Hematopoietic multipotent progenitor cell treated with erythropoietin and hydrocortisone succinate and interleukin-3 and kit ligand, for 15 days (in vitro differentiated cells): ENCODE measurements at regions not wholly inside any gene's neighbourhood (a gene's known extent, or its start where the extent isn't known, plus 50 kb on each side); places are given as distances from the start of the nearest gene placed in this dataset.
A peak's percentile ranks its signal among the peaks of the same experiment; 100 is the strongest.
"Not testable (repeated sequence)": the region's sequence is repeated elsewhere in the genome, so short reads cannot be mapped to it uniquely, and the experiment has no call there.

Experiments used
- DNase-seq: peaks from one replicate; pipeline ENCODE4 v3.0.0-alpha.2; 2015; ENCODE audit warnings: low spot score

DNA sequence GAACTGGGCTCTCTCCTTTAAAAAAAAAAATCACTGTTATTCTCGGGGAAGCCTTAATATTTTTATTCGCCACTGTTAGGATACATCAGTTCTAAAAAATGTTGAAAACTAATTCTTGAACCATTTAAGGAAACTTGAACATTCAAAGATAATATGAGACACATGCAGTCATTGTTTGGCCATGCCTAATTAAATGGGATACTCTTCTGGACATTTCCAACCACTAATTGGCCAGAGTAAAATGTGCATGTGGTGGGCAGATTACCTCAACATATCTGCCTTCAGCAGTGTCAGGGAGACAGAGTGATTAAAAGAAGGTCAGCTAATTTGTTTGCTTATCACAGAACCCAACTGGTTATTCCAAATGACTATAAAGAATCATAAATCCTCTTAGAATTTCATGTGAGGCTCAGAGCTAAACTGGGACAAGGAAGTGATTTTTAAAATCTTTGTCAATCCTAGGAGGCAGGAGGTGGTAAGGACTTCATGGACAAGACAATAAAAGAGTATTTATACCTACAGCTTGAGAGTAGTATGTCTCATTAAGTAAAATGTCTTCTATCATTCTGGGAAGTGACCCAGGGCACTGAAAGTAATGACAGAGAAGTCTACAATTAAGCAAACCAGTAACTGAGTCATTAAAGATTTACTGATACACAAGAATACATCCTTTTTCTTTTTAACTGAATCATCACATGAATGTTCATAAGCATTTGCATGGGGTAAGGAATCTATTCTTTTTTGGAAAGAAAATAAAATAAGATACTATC lies 242.9 kb upstream of the TRPM3 start:
- no peak for DNase-seq

DNA sequence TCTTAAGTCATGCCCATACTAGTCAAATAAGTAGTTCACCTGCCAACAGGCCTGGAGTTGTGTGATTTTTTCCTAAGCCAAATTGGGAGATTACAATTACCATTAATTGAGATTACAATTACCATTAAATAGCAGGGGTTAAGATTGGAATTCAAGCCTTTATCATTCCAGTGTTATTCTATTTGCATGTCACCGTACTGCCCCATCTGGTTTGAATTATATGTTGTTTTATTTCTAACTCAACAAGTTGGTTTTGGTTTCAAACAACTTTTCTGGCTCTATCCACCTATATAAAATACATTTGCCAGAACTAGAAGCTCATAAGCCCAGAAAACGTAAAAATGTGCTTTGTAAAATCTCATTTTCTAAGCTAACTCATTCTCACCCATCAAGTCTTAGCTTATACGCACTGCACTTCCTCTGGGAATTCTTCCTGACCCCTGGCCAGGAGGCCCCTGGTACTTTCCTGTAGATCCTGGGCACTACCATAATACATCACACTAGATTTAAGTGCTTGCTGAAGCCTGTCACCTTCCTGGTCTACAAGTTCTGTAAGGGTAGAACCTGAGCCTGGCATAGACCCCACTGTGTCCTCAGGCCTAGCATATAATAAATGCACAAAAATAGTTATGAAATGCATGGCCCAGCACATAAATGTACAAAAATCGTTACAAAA lies 242.0 kb upstream of the TRPM3 start:
- DNase-seq, result no peak

DNA sequence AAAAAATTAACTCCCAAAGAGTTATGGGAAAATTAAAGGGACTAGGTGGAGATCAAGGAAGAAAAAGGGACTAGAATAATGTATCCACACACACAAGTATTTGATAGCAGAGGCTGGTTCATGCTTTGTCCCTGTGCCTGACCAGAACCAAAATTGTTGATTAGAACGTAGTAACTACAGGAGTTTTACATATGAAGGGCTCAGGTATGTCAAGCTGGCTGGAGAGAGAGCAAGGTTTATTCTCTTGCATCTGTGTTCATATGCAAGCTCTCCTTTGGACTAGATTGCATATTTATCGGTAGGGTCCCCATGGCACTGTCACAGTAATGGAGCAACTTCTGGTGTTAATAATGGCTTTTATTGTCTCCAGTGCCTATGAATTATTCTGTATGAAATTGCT lies 239.9 kb upstream of the TRPM3 start:
- no peak for DNase-seq

DNA sequence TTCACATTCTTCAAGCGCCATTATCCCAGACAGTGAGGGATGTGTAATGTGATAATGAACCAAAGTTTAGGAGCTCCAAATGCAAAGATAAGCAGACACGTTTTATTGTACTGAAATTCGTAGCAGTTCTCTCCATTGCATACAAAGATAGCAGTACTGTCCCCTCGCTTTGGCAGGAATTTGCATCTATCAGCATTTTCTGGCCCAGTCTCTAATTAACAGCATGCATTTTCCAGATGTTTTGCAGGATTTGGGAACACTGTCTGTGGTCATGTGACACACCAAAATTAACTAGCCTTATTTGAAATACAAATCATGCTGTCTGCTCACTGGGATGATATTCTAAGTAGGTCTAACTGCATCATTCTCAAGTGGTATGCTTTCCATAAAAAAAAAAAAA lies 235.9 kb upstream of the TRPM3 start:
- DNase-seq, result no peak

DNA sequence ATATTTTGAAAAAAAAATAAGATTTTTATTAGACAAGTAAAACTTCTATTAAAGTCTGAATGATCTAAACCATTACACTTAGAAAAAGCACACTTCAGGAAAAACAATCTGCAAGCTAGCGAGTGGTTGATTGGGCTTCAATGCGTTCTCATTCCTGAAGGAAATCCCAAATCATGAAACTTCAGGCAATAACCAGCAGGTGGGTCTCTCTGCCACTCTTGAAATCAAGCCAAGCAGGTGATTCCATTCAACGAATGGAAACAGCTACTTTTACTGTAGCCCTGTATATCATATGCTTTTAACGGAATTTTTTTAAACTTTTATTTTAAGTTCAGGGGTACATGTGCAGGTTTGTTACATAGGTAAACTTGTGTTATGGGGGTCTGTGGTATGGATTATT lies 234.5 kb upstream of the TRPM3 start:
- DNase-seq, result no peak

DNA sequence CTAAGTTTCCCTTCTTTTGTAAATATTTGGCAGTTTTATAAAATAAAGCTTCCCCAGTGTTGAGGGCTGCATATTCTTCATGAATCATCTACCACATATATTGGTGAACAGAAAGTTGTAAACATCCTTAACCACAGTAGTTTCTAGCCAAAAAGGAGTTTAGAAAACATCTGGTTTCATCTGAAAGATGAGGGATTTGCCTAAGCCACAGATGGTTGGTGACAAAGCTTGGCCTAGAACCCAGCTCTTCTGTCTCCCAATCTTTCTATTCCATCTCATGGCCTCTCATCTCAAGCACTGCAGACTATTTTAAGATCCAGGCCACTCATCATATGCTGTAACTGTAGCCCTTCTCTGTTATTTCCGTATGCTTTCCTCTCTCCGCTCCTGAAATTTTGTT lies 232.3 kb upstream of the TRPM3 start:
- DNase-seq, result no peak

DNA sequence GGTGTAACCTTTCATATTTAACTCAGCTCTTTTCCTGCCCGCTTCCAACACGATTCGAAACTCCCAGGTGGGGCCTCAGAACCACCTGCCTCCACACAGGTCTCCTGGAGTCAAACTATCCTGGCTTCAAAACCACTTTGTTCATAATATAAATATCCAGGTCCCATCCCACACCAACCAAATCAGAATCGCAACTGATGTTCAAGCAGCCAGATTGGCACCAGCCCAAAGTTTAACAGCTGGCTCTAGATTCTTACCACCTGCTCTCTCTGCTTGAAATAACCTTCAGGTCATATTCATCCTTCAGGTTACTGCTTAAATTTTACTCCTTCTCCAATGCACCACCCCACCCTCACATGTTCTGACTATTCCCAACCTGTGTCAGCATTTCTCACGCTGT lies 231.4 kb upstream of the TRPM3 start:
- no peak for DNase-seq

DNA sequence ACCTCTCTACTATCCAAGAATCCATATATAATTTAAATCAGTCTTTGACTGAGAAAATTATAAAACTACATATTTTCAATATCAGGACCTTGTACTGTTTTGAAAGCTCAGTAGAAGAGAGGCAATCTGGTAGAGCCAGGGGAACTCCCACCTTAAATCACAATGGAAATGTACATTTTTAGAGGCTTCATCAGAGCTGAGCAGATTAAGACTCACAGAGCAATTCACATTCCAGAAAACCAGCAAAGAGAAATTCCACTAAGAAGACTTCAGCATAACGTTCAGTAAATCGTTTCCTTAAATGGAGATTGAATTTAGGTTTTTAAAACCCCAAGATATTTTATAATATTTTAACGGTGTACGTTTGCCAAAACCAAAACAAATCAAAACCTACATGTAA lies 227.8 kb upstream of the TRPM3 start:
- no peak for DNase-seq

DNA sequence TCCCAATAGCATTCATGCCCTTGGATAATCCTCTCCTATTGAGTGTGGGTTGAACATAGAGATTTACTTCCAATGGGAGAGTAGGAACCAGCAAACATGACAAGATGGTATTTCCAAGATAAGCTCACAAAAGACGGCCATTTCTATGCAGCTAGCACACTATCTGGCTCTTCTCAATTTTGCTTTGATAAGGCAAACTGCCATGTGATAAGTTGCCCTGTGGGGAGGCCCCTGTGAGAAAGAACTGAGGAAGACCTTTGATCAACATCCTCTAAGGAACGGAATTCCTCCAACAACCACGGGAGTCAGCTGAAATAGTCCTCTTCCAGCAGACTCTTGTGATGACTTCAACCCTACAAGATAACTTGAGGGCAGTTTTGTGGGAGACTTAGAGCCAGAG lies 211.9 kb upstream of the TRPM3 start:
- DNase-seq, result no peak

DNA sequence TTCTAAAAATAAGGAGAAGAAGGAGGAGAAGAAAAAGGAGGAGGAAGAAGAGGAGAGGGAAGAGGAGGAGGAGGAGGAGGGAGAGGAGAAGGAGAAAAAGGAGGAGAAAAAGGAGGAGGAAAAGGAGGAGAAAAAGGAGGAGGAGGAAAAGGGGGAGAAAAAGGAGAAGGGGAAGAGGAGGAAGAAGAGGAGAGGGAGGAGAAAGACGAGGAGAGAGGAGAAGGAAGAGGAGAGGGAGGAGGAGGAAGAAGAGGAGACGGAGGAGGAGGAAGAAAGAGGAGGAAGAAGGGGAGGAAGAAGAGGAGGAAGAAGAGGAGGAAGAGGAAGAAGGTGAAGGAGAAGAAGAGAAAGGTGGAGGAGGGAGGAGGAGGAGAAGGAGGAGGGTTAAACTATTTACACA lies 210.2 kb upstream of the TRPM3 start:
- no peak for DNase-seq

DNA sequence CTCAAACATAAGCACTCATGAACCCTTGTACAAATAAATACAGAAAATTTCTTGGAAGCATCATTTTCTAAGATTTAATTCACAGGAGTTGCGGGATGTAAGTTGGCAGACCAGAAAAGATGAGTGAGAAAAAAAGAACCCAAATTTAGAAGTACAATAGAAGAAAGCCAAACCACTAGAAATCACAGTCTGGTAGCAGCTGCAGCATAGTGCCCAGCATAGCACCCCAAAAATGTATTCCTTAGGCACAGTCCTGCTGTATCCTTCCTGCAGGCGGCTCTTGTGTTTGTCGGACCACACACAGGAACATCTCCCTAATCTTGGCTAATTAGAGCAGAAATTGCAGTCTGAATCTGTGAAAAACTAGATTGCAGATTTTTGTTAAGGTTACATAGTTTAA lies 208.5 kb upstream of the TRPM3 start:
- DNase-seq, result no peak

DNA sequence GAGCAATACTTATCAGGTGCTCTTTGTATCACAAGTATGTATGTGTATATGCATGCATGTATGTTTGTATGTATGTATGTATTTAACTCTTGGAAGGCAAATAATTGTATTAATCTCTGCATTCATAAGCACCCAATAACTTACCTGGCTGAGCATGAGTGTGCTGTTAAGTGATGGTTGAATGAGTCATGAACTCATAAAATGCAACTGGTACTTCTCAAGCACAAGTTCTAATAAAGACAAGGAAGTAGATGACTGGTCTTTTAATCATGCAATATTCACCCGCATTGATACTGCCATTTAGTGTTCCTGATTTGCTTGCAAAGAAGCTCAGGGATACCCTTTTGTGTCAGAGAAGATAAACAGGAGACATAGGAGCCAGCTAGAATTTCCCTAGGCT lies 204.9 kb upstream of the TRPM3 start:
- no peak for DNase-seq

DNA sequence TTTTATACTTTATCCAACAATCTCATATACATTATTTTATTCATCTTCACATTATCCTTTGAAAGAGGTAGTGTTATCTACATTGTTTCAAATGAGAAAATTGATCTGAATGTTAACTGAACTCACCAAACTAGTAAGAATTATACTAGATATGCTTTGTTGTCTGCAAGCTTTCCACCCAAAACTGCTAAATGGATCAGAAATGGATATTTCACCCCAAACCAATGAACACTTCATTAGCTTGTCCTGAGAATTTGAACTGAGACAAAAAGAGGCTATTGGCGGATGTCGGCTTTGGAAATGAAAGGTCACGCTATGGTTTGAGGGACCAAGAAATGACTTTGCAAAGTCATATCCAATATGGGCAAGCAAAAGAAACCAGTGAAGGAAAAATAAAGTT lies 201.9 kb upstream of the TRPM3 start:
- DNase-seq, result no peak

DNA sequence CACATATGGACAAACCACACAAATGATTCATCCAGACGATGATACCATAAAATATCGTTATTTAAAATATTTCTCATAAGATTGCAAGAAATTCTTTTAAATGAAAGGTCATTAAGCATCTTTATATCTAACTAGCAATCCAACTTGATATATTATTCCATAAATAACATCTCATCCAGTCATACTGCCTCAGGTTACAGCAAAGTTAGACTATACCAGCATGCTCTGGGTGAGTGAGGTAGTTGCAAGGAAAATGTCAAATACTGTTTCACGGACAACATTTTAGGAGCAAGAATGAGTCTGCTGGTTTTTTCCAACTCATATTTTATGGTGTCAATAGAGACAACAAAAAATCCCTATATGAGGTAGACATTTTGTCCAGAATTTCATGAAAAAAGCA lies 200.9 kb upstream of the TRPM3 start:
- DNase-seq, result no peak

DNA sequence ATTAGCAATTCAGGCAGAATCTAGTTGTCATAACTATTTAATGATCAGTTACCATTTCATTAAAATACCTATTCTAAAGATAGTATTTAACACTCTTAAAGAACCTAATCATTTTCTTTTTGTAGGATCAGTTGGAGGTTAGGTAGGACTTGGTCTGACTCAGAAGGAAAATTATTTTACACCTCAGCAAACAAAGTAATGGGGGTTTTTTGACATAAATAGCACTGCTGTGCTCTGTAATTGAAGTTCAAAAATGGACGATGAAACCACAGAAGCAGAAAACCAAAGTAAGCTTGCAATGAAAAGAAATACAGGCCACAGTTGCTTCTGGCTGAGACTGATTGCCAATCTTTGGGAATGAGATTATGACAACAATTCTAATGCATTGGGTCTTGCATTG lies 187.0 kb upstream of the TRPM3 start:
- no peak for DNase-seq

DNA sequence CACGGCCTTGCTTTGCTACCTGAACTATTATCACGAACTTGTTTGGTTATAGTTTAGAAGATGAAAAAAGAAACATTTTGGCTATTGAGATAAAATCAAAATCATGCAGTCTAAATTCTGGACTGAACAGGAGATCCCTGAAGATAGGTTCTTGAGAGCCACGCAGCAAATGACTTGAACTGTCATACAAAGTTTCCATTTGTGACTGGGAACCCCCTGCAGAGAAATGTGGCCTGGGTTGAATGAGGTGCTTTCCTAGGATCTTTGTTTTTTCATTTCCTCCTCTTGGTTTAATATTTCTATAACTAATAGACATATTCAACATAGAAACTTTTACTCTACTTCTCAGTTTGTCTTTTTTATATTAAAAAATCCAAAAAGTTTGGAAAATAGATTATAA lies 184.7 kb upstream of the TRPM3 start:
- DNase-seq, result no peak

DNA sequence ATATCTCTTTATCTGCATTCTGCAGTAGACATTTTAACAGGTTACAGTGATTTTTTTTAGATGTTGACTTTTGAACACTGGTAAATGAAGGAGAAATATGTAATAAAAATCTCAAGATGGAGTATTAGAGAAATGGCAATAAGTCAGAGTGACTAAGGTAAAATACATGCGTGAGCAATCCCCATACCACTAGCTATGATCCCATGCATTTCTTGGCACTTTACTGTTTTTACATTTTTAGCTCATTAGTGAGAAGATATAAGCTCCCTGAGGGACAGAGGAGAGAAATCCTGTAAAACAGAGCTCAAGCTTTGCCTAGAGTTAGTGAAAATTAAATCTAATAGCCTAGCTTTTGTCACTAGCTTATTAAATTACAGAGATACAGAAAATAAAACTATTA lies 181.9 kb upstream of the TRPM3 start:
- no peak for DNase-seq

DNA sequence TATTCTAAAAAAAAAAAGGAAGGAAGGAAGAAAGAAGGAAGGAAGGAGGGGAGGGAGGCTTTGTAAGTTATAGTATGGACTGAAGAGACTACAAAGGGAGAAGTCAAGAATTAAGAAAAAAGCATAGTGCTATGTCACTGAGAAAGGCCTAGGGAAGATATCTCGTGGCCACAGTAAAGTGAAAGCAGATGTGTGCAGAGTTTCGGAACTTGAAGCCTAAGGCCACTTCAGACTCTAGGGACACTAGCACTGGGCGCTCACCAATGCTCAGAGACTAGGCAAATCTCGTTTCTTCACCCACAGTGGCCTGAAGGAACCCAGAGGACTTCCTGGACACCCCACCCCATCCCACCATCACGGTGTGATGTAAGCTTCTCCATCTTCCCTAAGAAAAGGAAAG lies 181.4 kb upstream of the TRPM3 start:
- DNase-seq, result no peak

DNA sequence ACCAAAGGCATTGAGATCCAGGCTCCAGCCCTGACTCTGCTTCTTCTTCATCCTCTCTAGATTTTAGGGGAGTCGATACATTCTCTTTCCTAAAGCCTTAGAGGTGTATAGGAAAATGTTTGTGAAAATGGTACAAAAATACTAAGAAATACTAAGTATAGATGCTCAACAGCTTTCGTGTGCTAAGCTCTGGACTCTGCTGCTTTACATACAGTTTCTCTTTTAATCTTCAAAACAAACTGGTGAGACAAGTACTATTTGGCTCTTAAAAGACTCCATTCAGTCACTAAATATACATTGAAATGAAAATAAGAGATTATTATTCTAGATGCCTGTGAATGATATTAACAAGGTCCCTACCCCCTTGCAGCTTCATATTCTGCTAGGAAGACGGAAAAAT lies 174.5 kb upstream of the TRPM3 start:
- no peak for DNase-seq

DNA sequence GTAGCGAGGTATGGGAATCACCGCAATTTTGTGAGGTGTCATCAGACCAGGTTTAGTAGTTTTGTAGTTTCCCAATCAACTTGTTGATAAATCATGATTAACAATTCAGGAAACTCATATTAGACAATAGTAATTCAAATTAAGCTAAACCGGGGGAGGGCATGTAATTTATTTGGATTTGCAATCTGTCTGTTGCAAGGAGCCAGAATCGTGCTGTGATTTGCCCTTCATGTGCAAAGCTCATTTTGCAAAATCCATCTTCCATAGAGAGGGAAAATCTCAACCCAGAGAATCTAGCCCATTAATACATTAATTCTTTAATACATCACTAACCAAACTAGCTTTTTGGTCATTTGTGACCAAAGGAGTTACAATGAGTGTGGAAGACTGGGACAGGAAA lies 164.7 kb upstream of the TRPM3 start:
- DNase-seq, result no peak

DNA sequence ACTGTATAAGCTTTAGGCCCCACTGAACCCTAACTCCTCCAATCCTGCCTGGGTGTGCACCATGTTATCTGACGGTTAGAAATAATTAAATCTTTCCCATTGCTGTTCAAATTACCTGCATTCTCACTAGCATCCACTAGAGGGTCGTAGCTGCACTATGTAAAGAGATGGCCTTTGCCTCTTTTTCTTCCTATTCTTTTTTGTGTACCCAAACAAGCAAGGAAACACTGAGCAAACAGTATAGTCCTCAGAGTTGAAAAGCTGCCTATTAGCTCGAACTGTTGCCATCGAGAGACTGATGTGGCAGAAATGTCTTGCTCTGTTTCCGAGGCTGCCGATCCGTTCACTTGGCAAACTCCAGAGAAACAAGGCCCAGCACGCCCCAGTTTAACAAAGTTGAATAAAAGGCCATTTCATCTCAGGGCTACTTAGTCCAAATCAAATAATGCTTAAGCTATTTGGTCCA lies 163.8 kb upstream of the TRPM3 start:
- peak; percentile 56 for DNase-seq

DNA sequence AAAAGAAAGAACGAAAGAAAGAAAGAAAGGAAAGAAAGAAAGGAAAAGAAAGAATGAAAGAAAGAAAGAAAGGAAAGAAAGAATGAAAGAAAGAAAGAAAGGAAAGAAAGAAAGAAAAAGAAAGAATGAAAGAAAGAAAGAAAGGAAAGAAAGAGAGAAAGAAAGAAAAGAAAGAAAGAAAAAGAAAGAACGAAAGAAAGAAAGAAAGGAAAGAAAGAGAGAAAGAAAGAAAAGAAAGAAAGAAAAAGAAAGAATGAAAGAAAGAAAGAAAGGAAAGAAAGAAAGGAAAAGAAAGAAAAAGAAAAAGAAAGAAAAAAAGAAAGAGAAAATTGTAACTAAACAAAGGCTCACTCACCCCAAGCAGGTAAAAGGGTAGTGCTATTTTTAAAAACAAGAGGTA lies 160.7 kb upstream of the TRPM3 start:
- DNase-seq, result not testable (repeated sequence)

DNA sequence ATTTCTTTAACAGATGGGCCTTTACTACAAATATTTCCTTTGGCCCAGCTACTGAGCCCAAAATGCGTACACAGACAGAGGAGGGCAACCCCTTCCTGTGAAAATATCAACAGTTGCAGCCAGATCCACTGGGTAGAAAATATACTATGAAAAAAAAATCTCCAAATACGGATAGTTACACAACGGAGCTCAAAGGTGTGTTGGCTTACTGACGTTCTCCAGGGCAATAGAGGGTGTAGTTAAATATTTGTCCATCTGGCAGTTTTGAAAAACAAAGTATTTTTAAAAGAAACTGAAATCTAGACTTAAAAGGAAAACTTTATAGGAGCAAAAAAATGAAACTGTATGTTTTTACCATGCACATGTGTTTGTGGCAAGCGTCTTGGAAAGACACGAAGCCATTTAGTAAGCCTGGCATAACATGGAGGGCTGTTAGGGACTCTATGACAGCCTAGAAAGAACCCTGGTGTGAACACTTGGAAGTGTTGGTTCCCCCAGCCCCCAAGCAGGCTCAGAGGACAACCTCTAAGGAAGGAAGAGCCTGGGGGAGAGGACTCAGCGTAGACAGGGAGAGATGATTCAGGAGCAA lies 157.8 kb upstream of the TRPM3 start:
- DNase-seq, result no peak

DNA sequence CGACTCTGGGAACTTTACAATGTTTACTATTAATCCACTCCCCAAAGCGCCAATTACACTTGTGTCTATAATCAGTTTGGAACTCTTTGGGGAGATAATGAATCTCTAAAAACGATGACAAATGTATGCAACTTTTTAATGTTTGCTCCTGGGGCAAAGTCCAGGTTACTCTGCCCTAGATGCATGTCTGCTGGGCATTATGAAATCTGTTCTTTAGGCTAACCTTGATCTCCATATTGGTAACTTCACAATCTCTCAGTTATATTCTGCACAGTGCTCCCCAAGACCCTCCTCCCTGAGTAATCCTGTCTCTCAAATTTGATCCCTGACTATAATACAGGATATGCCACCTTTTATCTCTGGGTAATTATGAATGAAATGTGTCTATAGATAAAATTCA lies 152.2 kb upstream of the TRPM3 start:
- DNase-seq, result no peak
